PC-9 (cell line): ENCODE measurements at regions not wholly inside any gene's neighbourhood (a gene's known extent, or its start where the extent isn't known, plus 50 kb on each side); places are given as distances from the start of the nearest gene placed in this dataset.

Source experiments
- EZH2 ChIP-seq: fragments of 200-600 bp; sonication (generic); IDR thresholded peaks from 2 replicates; pipeline ENCODE4 v1.8.0; 2017; ENCODE audit warnings: antibody characterized with exemption, low read depth
- TF ChIP-seq, protein P1 (sequence below): fragments of 200-600 bp; sonication (generic); conservative IDR thresholded peaks from 2 replicates; pipeline ENCODE4 v1.6.1; 2017; ENCODE audit warnings: mixed run types, antibody characterized with exemption, mild to moderate bottlenecking, moderate library complexity

DNA sequence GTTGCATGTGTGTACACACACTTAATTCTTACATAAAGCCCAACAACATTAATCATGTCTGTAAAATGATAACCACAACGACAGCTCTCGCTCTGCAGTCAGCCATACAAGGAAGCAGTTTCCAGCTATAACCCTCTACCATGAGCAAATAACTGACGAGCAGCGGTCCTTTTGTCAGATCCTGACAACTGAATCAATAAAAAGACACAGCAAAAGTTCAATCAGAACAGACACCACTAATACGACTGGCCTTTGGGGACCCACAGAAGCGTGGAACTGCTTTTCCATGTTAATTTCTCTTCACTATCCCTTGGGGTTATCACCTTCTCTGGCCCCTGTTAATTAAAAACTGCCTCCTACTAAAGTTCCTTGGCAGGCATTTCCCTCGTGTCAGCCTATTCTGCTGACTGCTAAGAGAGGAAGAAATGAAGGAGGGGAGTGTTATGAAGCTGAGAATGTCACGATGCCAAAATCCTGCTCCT, 722.8 kb upstream of the GRAMD2B start:
- TF ChIP-seq, protein P1, sequence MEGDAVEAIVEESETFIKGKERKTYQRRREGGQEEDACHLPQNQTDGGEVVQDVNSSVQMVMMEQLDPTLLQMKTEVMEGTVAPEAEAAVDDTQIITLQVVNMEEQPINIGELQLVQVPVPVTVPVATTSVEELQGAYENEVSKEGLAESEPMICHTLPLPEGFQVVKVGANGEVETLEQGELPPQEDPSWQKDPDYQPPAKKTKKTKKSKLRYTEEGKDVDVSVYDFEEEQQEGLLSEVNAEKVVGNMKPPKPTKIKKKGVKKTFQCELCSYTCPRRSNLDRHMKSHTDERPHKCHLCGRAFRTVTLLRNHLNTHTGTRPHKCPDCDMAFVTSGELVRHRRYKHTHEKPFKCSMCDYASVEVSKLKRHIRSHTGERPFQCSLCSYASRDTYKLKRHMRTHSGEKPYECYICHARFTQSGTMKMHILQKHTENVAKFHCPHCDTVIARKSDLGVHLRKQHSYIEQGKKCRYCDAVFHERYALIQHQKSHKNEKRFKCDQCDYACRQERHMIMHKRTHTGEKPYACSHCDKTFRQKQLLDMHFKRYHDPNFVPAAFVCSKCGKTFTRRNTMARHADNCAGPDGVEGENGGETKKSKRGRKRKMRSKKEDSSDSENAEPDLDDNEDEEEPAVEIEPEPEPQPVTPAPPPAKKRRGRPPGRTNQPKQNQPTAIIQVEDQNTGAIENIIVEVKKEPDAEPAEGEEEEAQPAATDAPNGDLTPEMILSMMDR, result no peak
- TF ChIP-seq EZH2, result no peak
